ENCODE measurements at regions not wholly inside any gene's neighbourhood (a gene's known extent, or its start where the extent isn't known, plus 50 kb on each side); places are given as distances from the start of the nearest gene placed in this dataset.
A peak's percentile ranks its signal among the peaks of the same experiment; 100 is the strongest.

- H3K27me3 Mint-ChIP-seq (ENCODE audit: low read depth, unreplicated experiment), result no peaks in the 10 kb centered on the region
- H3K4me1 Mint-ChIP-seq (ENCODE audit: low read depth, unreplicated experiment), result no peaks in the 10 kb centered on the region
- DNase-seq (ENCODE audit: low read depth) (peak; percentile 55), FAIRE-seq (no peak)
- H3K4me2 ChIP-seq (ENCODE audit: low read length), result no peak overlapping the region
- no peak overlapping the region for H3K4me3 Mint-ChIP-seq (ENCODE audit: unreplicated experiment)
- no peak for TF ChIP-seq EZH2 (IDR thresholded peaks at IDR 0.05; ENCODE audit: insufficient read depth, low read length)
- TF ChIP-seq, protein P1, sequence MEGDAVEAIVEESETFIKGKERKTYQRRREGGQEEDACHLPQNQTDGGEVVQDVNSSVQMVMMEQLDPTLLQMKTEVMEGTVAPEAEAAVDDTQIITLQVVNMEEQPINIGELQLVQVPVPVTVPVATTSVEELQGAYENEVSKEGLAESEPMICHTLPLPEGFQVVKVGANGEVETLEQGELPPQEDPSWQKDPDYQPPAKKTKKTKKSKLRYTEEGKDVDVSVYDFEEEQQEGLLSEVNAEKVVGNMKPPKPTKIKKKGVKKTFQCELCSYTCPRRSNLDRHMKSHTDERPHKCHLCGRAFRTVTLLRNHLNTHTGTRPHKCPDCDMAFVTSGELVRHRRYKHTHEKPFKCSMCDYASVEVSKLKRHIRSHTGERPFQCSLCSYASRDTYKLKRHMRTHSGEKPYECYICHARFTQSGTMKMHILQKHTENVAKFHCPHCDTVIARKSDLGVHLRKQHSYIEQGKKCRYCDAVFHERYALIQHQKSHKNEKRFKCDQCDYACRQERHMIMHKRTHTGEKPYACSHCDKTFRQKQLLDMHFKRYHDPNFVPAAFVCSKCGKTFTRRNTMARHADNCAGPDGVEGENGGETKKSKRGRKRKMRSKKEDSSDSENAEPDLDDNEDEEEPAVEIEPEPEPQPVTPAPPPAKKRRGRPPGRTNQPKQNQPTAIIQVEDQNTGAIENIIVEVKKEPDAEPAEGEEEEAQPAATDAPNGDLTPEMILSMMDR (IDR thresholded peaks at IDR 0.05; ENCODE audit: insufficient read depth, low read depth, low read length), result no peak
- no peaks in the 10 kb centered on the region for H3K27me3 ChIP-seq (ENCODE audit: insufficient read depth, low read length)
- H3K27ac Mint-ChIP-seq (ENCODE audit: unreplicated experiment), result no peak overlapping the region
- no peaks in the 10 kb centered on the region for H3K4me1 ChIP-seq (ENCODE audit: insufficient read depth, low read length)
- no peak overlapping the region for H3K4me3 ChIP-seq (ENCODE audit: insufficient read depth, low read depth, low read length)
- no peak overlapping the region for H3K27ac ChIP-seq (ENCODE audit: low read depth, low read length)
- H3K9ac ChIP-seq (ENCODE audit: low read length), result no peak overlapping the region
- peaks cover 3% of the 10 kb centered on the region for H3K9me3 Mint-ChIP-seq (ENCODE audit: unreplicated experiment)
- H2AFZ ChIP-seq (ENCODE audit: low read depth, low read length), result no peak overlapping the region
- no peaks in the 10 kb centered on the region for H3K9me3 ChIP-seq (ENCODE audit: insufficient read depth, low read depth, low read length)
- H3K36me3 Mint-ChIP-seq (ENCODE audit: low read depth, unreplicated experiment), result no peaks in the 10 kb centered on the region
- H3K79me2 ChIP-seq (ENCODE audit: insufficient read depth, low read length), result no peaks in the 10 kb centered on the region
- no peaks in the 10 kb centered on the region for H3K36me3 ChIP-seq (ENCODE audit: insufficient read depth, low read length)
- H4K20me1 ChIP-seq (ENCODE audit: insufficient read depth, low read length), result no peaks in the 10 kb centered on the region
Observed at GRCh38 chr6:164690241-164690640, 619.2 kb downstream of the C6orf118 start.

DNA sequence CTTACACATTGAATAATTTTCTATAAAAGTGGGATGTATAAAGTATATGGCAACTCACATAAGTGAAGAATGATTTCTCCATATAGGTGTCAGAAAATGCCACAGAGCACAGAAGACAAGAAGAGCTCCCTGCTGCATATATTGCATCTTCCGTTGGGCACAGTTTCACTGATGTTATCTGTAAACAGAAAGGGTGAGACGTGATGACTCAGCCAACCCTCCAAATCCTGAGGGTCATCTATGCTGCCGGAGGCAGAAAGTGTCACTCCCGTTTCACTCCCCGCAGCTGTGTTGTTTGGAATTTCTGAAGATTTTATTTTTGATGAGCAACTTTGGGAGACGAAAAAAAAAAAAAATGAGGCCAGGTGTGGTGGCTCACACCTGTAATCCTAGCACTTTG, 644.1 kb downstream of the C6orf118 start:
- Mint-ChIP-seq H3K4me3 (ENCODE audit: unreplicated experiment) (no peak overlapping the region), H3K9me3 (ENCODE audit: unreplicated experiment) (no peaks in the 10 kb centered on the region), H3K36me3 (ENCODE audit: low read depth, unreplicated experiment) (no peaks in the 10 kb centered on the region), H3K27me3 (ENCODE audit: low read depth, unreplicated experiment) (no peaks in the 10 kb centered on the region), H3K27ac (ENCODE audit: unreplicated experiment) (no peak overlapping the region), H3K4me1 (ENCODE audit: low read depth, unreplicated experiment) (no peaks in the 10 kb centered on the region)
- Histone ChIP-seq H3K9me3 (ENCODE audit: insufficient read depth, low read depth, low read length) (no peaks in the 10 kb centered on the region), H3K4me1 (ENCODE audit: insufficient read depth, low read length) (no peaks in the 10 kb centered on the region), H3K27ac (ENCODE audit: low read depth, low read length) (no peak overlapping the region), H4K20me1 (ENCODE audit: insufficient read depth, low read length) (no peaks in the 10 kb centered on the region), H3K36me3 (ENCODE audit: insufficient read depth, low read length) (no peaks in the 10 kb centered on the region), H2AFZ (ENCODE audit: low read depth, low read length) (no peak overlapping the region), H3K4me2 (ENCODE audit: low read length) (no peak overlapping the region), H3K27me3 (ENCODE audit: insufficient read depth, low read length) (no peaks in the 10 kb centered on the region), H3K4me3 (ENCODE audit: insufficient read depth, low read depth, low read length) (no peak overlapping the region), H3K9ac (ENCODE audit: low read length) (no peak overlapping the region), H3K79me2 (ENCODE audit: insufficient read depth, low read length) (no peaks in the 10 kb centered on the region)
- DNase-seq (ENCODE audit: low read depth), result no peak
- TF ChIP-seq, protein P1 (IDR thresholded peaks at IDR 0.05; ENCODE audit: insufficient read depth, low read depth, low read length), result no peak
- TF ChIP-seq EZH2 (IDR thresholded peaks at IDR 0.05; ENCODE audit: insufficient read depth, low read length), result no peak
- FAIRE-seq, result no peak

- Histone ChIP-seq H3K36me3 (ENCODE audit: insufficient read depth, low read length) (no peaks in the 10 kb centered on the region), H3K9me3 (ENCODE audit: insufficient read depth, low read depth, low read length) (no peaks in the 10 kb centered on the region), H2AFZ (ENCODE audit: low read depth, low read length) (no peak overlapping the region), H3K27ac (ENCODE audit: low read depth, low read length) (no peak overlapping the region), H3K27me3 (ENCODE audit: insufficient read depth, low read length) (no peaks in the 10 kb centered on the region), H3K79me2 (ENCODE audit: insufficient read depth, low read length) (no peaks in the 10 kb centered on the region), H3K4me3 (ENCODE audit: insufficient read depth, low read depth, low read length) (no peak overlapping the region), H3K9ac (ENCODE audit: low read length) (no peak overlapping the region), H3K4me2 (ENCODE audit: low read length) (no peak overlapping the region), H4K20me1 (ENCODE audit: insufficient read depth, low read length) (no peaks in the 10 kb centered on the region), H3K4me1 (ENCODE audit: insufficient read depth, low read length) (no peaks in the 10 kb centered on the region)
- Mint-ChIP-seq H3K27me3 (ENCODE audit: low read depth, unreplicated experiment) (no peaks in the 10 kb centered on the region), H3K27ac (ENCODE audit: unreplicated experiment) (no peak overlapping the region), H3K36me3 (ENCODE audit: low read depth, unreplicated experiment) (no peaks in the 10 kb centered on the region), H3K4me3 (ENCODE audit: unreplicated experiment) (no peak overlapping the region), H3K9me3 (ENCODE audit: unreplicated experiment) (no peaks in the 10 kb centered on the region), H3K4me1 (ENCODE audit: low read depth, unreplicated experiment) (no peaks in the 10 kb centered on the region)
- TF ChIP-seq, protein P1 (IDR thresholded peaks at IDR 0.05; ENCODE audit: insufficient read depth, low read depth, low read length), result no peak
- no peak for TF ChIP-seq EZH2 (IDR thresholded peaks at IDR 0.05; ENCODE audit: insufficient read depth, low read length)
- no peak for FAIRE-seq
- DNase-seq (ENCODE audit: low read depth), result no peak
Observed at GRCh38 chr6:164663634-164664033, 645.8 kb downstream of the C6orf118 start.
